ENCODE measurements at regions not wholly inside any gene's neighbourhood (a gene's known extent, or its start where the extent isn't known, plus 50 kb on each side); places are given as distances from the start of the nearest gene placed in this dataset.

DNA sequence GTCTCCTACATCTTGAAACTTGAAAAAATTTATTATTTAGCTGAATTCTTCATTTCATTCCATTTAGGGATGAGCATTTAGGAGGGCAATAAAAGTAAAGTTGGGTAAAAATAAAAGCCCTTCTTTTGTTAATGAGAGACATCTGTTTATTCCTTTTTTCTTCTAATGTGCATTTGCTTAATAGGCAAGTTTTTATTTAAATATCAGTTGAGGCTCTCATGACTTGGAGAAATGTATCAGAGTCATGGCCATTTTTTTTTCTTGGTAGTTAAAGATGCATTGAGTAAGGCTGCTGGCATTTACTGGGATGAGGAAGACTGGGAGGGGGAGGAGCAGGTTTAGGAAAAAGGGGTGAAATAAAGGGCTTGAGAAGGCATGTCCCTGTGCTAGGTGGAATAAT, 609.9 kb upstream of the TMEM132C start:
- TF ChIP-seq, protein P1, sequence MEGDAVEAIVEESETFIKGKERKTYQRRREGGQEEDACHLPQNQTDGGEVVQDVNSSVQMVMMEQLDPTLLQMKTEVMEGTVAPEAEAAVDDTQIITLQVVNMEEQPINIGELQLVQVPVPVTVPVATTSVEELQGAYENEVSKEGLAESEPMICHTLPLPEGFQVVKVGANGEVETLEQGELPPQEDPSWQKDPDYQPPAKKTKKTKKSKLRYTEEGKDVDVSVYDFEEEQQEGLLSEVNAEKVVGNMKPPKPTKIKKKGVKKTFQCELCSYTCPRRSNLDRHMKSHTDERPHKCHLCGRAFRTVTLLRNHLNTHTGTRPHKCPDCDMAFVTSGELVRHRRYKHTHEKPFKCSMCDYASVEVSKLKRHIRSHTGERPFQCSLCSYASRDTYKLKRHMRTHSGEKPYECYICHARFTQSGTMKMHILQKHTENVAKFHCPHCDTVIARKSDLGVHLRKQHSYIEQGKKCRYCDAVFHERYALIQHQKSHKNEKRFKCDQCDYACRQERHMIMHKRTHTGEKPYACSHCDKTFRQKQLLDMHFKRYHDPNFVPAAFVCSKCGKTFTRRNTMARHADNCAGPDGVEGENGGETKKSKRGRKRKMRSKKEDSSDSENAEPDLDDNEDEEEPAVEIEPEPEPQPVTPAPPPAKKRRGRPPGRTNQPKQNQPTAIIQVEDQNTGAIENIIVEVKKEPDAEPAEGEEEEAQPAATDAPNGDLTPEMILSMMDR (IDR thresholded peaks at IDR 0.05; ENCODE audit: insufficient read depth, low read depth, low read length), result no peak
- no peak overlapping the region for H3K4me3 ChIP-seq (ENCODE audit: low read depth, low read length)
- DNase-seq (ENCODE audit: low read depth), result no peak

DNA sequence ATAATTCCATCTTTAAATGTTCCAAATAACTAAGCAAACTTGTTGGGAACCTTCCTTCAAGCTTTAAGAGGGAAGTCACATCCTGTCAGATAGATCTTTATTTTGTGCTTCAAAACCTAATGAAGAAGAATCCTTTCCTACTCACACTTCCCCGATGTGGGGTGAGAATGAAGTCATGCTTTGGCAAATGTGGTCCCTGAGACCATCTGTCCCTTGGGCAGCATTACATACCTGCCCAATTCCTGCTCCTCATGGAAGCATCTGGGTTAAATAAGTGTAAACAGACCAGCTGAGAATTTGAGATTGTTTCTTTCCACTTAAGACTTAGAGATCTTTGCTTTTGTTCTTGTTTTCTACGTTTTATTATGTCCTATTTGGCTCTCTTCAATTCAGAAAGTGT, 606.0 kb upstream of the TMEM132C start:
- DNase-seq (ENCODE audit: low read depth), result no peak
- TF ChIP-seq, protein P1 (IDR thresholded peaks at IDR 0.05; ENCODE audit: insufficient read depth, low read depth, low read length), result no peak
- no peak overlapping the region for H3K4me3 ChIP-seq (ENCODE audit: low read depth, low read length)

DNA sequence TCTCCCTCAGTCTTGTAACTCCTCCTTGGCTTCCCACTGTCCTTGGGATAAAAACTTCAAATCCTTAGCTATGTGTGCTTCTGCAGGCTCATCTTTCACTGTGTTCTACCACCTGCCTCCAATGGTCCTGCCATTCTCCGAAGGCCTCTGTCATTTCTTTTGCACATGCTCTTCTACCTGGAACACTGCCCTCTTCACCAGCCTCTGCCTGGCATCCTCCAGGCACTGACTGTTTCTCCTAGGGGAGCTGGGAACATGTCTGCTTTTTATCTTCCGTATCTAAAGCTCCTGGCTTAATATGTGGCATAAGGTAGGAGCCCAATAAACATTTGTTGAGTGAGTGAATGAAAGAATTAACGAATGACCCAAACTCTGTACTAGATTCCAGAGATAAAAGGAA, 603.3 kb upstream of the TMEM132C start:
- H3K4me3 ChIP-seq (ENCODE audit: low read depth, low read length), result no peak overlapping the region
- DNase-seq (ENCODE audit: low read depth), result no peak
- TF ChIP-seq, protein P1 (IDR thresholded peaks at IDR 0.05; ENCODE audit: insufficient read depth, low read depth, low read length), result no peak

DNA sequence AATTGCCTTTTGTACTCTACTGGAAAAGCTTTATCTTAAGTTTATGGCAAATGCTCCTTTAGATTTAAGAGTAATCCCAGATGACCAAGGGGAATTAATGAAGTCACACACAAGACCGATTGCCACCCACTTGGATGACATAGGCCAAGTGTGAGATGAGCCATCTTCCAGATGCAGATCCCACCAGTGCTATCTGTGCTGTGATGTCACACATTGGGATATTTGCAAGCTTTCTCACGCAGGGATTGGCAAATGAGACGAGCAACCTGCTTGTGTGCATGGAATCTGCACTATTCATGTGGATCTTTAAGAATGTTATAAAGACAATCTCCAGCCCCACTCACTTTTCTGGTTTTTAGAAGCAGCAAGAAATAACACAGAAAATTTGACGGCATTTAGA, 602.1 kb upstream of the TMEM132C start:
- H3K4me3 ChIP-seq (ENCODE audit: low read depth, low read length), result no peak overlapping the region
- DNase-seq (ENCODE audit: low read depth), result no peak
- TF ChIP-seq, protein P1 (IDR thresholded peaks at IDR 0.05; ENCODE audit: insufficient read depth, low read depth, low read length), result no peak

DNA sequence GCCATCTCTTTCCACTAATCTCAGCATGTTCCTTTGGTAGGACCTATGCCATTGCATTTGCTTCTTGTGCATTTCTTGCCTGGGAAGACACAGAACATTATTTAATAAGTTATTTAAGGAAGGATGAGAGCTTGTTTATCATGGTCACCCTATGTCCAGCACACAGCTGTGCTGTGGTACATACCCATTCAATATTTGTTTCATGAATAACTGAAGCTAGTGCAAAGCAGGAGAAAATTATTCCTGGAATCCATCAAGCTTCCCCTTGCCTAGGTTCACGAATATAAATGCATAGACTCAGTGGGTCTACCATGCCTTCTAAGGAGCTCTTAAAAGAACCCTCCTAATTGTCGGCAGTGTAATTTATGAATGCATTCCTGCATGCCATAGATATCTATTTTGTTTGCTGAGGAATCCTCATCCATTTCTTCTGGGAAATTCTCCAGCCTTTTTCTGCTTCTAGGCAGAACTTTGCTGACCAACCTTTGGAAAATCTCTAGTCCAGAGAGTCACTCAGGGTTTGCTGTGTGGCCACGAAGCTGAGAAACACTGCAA, 599.8 kb upstream of the TMEM132C start:
- no peak for DNase-seq (ENCODE audit: low read depth)
- H3K4me3 ChIP-seq (ENCODE audit: low read depth, low read length), result no peak overlapping the region
- TF ChIP-seq, protein P1 (IDR thresholded peaks at IDR 0.05; ENCODE audit: insufficient read depth, low read depth, low read length), result no peak

DNA sequence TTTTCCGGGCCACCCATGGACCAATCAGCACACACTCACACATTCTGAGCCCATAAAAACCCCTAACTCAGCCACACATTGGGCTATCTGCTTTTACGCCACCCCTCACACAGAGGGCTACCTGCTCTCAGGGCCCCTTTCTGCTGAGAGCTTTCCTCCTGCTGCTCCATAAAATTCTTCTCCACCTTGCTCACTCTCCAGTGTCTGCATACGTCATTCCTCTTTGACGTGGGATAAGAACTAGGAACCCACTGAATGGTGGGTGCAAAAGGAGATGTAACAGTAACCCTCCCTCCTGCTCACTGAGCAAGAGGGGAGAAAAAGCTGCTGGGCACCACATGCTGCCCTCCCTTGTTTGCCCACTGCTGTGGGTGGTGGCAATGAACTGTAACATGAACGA, 596.7 kb upstream of the TMEM132C start:
- no peak for DNase-seq (ENCODE audit: low read depth)
- H3K4me3 ChIP-seq (ENCODE audit: low read depth, low read length), result no peak overlapping the region
- TF ChIP-seq, protein P1 (IDR thresholded peaks at IDR 0.05; ENCODE audit: insufficient read depth, low read depth, low read length), result no peak

DNA sequence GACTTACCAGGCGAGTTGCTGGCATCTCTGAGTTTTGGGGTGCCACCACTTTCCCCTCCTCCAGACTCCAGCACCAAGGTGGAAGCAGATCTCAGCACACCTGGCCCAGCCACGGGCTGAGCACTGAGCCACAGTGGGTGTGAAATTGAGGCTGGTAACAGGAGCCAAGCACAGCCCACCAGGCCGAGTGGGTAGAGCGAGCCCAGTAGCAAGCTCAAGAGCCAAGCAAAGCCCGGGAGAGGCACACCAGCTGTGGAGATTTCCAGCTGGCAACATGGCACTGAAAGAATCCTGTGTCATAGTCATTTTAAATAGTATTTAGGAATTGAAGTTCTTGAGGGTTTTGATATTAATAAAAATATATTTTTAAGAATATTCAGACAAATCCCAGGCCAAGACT, 596.2 kb upstream of the TMEM132C start:
- no peak for DNase-seq (ENCODE audit: low read depth)
- TF ChIP-seq, protein P1 (IDR thresholded peaks at IDR 0.05; ENCODE audit: insufficient read depth, low read depth, low read length), result no peak

More for the DNA sequence above, 596.2 kb upstream of the TMEM132C start:
- no peak overlapping the region for H3K4me3 ChIP-seq (ENCODE audit: low read depth, low read length)
